AG04450 (cell line): ENCODE measurements at regions not wholly inside any gene's neighbourhood (a gene's known extent, or its start where the extent isn't known, plus 50 kb on each side); places are given as distances from the start of the nearest gene placed in this dataset. TPM values are rescaled to one million over a fixed set of nuclear protein-coding genes. Genes with fewer than 3 reads are reported as not detected.
"Not testable (repeated sequence)": the region's sequence is repeated elsewhere in the genome, so short reads cannot be mapped to it uniquely, and the experiment has no call there.

Source experiments
- CTCF ChIA-PET: fragments of 300-600, 350-600 bp; formaldehyde crosslinking; extraction: SDS; loops from one replicate; lab custom pipeline; 2022; ENCODE audit warnings: antibody characterized with exemption, inconsistent platforms; lab: Charles Lee
- POLR2A ChIA-PET: fragments of 350-600 bp; formaldehyde crosslinking; extraction: SDS; loops from one replicate; lab custom pipeline; 2021; ENCODE audit warnings: antibody characterized with exemption, inconsistent platforms; lab: Yijun Ruan, JAX
- DNase-seq: peaks from one replicate; pipeline ENCODE4 v3.0.0-alpha.2; 2011; ENCODE audit warnings: low read depth, low spot score
- H3K27ac ChIP-seq: one replicate; pipeline ENCODE4 v1.5.1; 2012; ENCODE audit warnings: low read depth, low read length, control low read depth
- H3K27me3 ChIP-seq: one replicate; pipeline ENCODE4 v1.6.0; 2012; ENCODE audit warnings: low read length; ENCODE audit not compliant: control insufficient read depth, insufficient read depth
- H3K4me3 ChIP-seq: 2 replicates; pipeline ENCODE4 v1.5.1; 2011; ENCODE audit warnings: mild to moderate bottlenecking, low read depth, low read length, control low read depth
- H3K9me3 ChIP-seq: 2 replicates; pipeline ENCODE4 v1.5.1; 2012; ENCODE audit warnings: low read length; ENCODE audit not compliant: control insufficient read depth, insufficient read depth
- small RNA-seq: library from RNA; depleted of rRNA; stranded (forward); fragments of <200 nt; gene quantifications from one replicate; pipeline ENCODE3, GENCODE V24; 2012; ENCODE audit warnings: low read depth; ENCODE audit not compliant: insufficient read length
- TF ChIP-seq, protein P1 (sequence below): IDR thresholded peaks from 2 replicates; pipeline ENCODE4 v1.5.1; 2011; ENCODE audit warnings: low read depth, low read length, control low read depth, inconsistent platforms

DNA sequence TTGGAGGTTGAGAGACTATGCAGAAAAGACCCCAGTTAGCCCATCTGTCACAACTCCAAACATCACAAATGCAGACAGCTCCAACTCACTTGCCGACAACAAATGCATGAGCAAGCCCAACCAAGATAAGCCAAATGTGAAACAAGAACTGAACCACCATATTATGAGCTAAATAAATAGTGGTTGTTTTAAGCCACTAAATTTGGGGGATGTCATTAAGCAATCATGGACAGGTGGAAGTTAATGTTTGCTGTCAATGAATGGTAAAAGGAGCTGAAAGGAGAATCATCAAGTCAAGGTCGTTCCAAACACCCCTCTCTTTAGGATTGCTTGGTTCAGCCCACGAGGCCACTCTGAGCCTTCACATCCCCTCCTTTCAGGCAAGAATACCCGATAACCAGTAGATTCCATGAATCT lies 71.2 kb upstream of the PLCB4 start:
- Histone ChIP-seq H3K4me3 (no peak overlapping the region), H3K27ac (no peak overlapping the region), H3K9me3 (no peaks in the 10 kb centered on the region), H3K27me3 (no peaks in the 10 kb centered on the region)
- no peak for DNase-seq
- TF ChIP-seq, protein P1, sequence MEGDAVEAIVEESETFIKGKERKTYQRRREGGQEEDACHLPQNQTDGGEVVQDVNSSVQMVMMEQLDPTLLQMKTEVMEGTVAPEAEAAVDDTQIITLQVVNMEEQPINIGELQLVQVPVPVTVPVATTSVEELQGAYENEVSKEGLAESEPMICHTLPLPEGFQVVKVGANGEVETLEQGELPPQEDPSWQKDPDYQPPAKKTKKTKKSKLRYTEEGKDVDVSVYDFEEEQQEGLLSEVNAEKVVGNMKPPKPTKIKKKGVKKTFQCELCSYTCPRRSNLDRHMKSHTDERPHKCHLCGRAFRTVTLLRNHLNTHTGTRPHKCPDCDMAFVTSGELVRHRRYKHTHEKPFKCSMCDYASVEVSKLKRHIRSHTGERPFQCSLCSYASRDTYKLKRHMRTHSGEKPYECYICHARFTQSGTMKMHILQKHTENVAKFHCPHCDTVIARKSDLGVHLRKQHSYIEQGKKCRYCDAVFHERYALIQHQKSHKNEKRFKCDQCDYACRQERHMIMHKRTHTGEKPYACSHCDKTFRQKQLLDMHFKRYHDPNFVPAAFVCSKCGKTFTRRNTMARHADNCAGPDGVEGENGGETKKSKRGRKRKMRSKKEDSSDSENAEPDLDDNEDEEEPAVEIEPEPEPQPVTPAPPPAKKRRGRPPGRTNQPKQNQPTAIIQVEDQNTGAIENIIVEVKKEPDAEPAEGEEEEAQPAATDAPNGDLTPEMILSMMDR: no peak
- CTCF ChIA-PET: interaction anchor here (1.2 kb wide), 1 partner anchor 144 kb away, joined by 5 read pairs; no protein-coding TSS in a partner anchor
- POLR2A ChIA-PET: no interaction called here

DNA sequence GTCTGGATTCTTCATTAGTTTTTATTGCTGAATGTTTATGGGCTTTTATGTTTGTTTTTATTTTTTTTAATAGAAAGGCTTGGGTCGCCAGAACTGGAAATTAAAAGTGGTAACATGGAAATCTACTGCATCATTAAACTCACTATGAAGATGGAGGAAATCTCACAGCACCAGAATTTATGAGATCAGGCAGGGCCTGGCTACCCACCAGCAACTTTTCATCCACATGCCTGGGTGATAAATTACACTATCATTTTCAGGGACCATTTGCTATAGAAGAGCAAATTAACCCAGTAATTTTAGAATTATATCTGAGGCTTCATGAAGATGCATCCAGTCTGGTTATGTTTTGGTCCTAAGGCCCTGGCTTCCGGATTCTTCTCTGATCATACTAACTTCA lies 57.8 kb upstream of the PLCB4 start:
- TF ChIP-seq, protein P1: no peak
- POLR2A ChIA-PET: no interaction called here
- Histone ChIP-seq H3K27ac (no peak overlapping the region), H3K9me3 (no peaks in the 10 kb centered on the region), H3K27me3 (no peaks in the 10 kb centered on the region), H3K4me3 (no peak overlapping the region)
- DNase-seq: no peak
- CTCF ChIA-PET: no interaction called here

DNA sequence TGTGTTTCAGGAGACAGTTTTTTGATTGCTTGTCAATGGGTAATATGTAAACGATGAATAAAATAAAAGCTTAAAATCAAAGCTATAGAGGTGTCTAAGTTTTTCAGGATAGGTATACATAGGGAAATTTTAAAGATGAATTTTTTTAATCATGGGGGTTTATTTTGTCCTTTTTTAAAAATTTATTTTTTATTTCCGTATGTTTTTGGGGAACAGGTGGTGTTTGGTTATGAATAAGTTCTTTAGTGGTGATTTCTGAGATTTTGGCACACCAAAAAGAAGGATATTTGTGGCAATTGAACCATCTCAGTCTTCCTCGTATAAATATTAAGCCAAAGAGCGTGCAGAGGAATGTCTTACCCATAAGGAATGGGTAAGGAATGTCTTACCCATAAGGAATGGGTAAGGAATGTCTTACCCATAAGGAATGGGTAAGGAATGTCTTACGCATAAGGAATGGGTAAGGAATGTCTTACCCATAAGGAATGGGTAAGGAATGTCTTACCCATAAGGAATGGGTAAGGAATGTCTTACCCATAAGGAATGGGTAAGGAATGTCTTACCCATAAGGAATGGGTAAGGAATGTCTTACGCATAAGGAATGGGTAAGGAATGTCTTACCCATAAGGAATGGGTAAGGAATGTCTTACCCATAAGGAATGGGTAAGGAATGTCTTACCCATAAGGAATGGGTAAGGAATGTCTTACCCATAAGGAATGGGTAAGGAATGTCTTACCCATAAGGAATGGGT lies 53.5 kb upstream of the PLCB4 start:
- H3K27ac ChIP-seq, H3K4me3 ChIP-seq, DNase-seq, CTCF ChIA-PET, H3K27me3 ChIP-seq, H3K9me3 ChIP-seq, POLR2A ChIA-PET: not testable (repeated sequence)

DNA sequence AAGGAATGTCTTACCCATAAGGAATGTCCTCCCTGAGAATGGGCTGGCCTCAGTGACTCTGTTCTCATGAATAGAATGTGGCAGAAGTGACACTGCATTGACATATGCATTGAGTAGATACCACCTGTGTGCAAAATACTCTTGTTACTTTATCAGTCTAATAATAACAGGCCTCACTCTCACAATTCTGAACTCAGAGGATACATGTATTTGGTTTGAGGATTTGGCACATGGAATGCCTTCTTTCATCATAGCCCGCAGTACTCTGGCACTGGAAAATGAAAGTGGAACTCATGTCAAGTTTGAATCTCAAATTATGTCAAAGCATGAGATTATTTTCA lies 52.9 kb upstream of the PLCB4 start:
- H3K4me3 ChIP-seq: no peak overlapping the region
- no peak overlapping the region for H3K27ac ChIP-seq
- no peaks in the 10 kb centered on the region for H3K9me3 ChIP-seq
- CTCF ChIA-PET: no interaction called here
- DNase-seq: no peak
- TF ChIP-seq, protein P1: no peak
- H3K27me3 ChIP-seq: no peaks in the 10 kb centered on the region
- POLR2A ChIA-PET: no interaction called here

DNA sequence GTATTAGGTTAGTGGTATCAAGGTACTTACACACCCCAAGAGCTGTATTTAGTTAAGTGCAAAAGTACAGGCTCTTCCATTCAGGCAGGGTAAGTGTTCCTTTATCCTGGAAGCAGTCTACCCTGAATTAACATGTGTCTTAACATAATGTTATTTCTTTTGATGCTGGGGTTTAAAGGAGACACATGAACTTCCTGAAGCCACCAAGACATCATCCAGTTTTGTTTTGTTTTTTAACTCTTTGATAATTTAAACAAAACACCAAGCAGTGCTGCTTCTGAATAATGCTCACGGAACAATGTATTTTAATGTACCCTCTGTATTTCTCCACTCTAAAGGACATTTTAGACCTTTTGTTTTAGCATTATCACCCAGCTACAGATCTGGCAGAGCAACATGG lies 50.5 kb upstream of the PLCB4 start:
- no peak overlapping the region for H3K27ac ChIP-seq
- CTCF ChIA-PET: interaction anchor here (1.7 kb wide), 1 partner anchor 164 kb away, joined by 6 read pairs; no protein-coding TSS in a partner anchor
- DNase-seq: no peak

More for the DNA sequence above, 50.5 kb upstream of the PLCB4 start:
- POLR2A ChIA-PET: no interaction called here
- Histone ChIP-seq H3K27me3 (no peaks in the 10 kb centered on the region), H3K4me3 (no peak overlapping the region), H3K9me3 (no peaks in the 10 kb centered on the region)
- TF ChIP-seq, protein P1: no peak

Small RNA genes lying in the stretch of these regions (small RNA-seq; reads per million reads assigned to genes)
- gene RF00017: not detected
